ENCODE measurements at regions not wholly inside any gene's neighbourhood (a gene's known extent, or its start where the extent isn't known, plus 50 kb on each side); places are given as distances from the start of the nearest gene placed in this dataset.

DNA sequence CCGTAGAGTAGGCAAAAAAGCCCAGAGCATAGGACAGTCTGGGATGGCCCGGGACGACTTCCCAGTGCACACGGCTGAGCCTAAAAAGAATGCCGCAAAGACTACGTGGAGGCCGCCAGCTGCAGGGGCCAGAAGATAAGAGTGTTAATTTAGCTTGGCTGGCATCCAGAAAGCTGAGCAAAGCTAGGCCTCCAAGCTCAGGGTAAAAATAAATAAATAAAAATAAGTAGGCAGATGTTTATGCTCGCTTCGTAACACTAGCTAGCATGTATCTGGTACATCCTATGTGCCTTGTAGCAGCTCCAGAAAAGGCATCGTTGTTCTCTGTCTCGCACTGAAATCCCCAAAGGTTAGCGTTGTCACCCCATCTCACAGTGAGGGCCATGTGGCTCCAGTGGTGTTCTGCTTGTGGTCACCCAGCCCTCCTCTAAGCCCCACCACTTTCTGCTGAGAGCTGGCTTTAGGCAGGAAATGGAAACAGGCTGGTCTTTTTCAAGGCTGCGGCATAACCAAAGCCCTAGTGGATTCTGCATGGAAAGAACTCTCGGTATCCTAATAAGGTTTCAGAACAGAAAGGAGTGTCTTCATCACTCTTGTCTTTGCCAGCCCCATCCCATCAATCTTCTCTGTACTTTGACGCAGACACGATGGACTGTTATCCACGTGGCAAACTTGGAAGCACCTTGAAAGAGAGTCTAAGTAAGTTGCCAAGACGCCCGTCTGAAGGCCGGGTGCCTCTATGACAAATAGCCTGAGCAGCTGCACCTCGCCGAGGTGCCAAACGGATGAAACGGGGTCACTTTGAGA, 58.1 kb upstream of the MEF2A start:
- Mint-ChIP-seq H3K36me3 (ENCODE audit: low read depth) (no peaks in the 10 kb centered on the region), H3K4me1 (peaks cover 10% of the 10 kb centered on the region), H3K27ac (ENCODE audit: unreplicated experiment) (no peak overlapping the region), H3K27me3 (ENCODE audit: low read depth) (no peaks in the 10 kb centered on the region), H3K9me3 (peaks cover under 1% of the 10 kb centered on the region), H3K4me3 (no peak overlapping the region)
- TF ChIP-seq, protein P1, sequence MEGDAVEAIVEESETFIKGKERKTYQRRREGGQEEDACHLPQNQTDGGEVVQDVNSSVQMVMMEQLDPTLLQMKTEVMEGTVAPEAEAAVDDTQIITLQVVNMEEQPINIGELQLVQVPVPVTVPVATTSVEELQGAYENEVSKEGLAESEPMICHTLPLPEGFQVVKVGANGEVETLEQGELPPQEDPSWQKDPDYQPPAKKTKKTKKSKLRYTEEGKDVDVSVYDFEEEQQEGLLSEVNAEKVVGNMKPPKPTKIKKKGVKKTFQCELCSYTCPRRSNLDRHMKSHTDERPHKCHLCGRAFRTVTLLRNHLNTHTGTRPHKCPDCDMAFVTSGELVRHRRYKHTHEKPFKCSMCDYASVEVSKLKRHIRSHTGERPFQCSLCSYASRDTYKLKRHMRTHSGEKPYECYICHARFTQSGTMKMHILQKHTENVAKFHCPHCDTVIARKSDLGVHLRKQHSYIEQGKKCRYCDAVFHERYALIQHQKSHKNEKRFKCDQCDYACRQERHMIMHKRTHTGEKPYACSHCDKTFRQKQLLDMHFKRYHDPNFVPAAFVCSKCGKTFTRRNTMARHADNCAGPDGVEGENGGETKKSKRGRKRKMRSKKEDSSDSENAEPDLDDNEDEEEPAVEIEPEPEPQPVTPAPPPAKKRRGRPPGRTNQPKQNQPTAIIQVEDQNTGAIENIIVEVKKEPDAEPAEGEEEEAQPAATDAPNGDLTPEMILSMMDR (conservative IDR thresholded peaks at IDR 0.05): no peak
- DNase-seq (ENCODE audit: low read depth, low spot score): no peak

DNA sequence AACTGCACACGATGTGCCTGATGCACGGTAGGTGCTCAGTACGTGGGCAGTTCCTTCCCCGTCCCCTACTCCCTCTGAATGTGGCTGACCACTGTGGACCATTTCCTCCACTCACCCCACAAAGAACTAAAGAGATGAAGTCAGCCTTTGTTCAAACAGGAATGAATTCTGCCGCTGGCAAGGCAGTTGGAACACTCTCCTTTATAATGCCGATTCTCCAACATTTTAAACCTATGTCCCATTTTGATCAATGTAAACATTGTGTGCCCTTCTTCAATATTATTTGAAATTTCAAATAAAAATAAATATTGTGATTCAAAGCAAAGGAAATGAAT, 57.5 kb upstream of the MEF2A start:
- no peaks in the 10 kb centered on the region for H3K27me3 Mint-ChIP-seq (ENCODE audit: low read depth)
- H3K9me3 Mint-ChIP-seq: peaks cover 4% of the 10 kb centered on the region
- TF ChIP-seq, protein P1 (conservative IDR thresholded peaks at IDR 0.05): no peak
- H3K4me1 Mint-ChIP-seq: peaks cover 10% of the 10 kb centered on the region
- H3K4me3 Mint-ChIP-seq: no peak overlapping the region
- DNase-seq (ENCODE audit: low read depth, low spot score): no peak
- no peaks in the 10 kb centered on the region for H3K36me3 Mint-ChIP-seq (ENCODE audit: low read depth)
- no peak overlapping the region for H3K27ac Mint-ChIP-seq (ENCODE audit: unreplicated experiment)

DNA sequence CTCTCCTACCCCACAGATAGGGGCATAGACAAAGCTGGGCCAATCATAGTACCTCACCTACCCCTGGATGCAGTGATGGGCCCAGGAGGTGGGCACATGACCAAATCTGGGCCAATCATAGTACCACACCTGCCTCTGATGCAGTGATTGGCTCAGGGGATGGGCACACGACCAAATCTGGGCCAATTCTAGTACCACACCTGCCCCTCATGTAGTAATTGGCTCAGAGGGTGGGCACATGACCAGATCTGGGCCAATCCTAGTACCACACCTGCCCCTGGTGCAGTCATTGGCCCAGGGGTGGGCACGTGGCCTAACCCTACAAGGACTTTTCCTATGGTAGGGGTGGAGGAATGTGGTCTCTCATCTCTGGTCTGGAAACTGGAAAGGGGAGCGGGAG, 56.9 kb upstream of the MEF2A start:
- H3K4me3 Mint-ChIP-seq: no peak overlapping the region
- no peak overlapping the region for H3K27ac Mint-ChIP-seq (ENCODE audit: unreplicated experiment)
- H3K9me3 Mint-ChIP-seq: peaks cover 5% of the 10 kb centered on the region
- no peaks in the 10 kb centered on the region for H3K36me3 Mint-ChIP-seq (ENCODE audit: low read depth)
- peaks cover 10% of the 10 kb centered on the region for H3K4me1 Mint-ChIP-seq
- TF ChIP-seq, protein P1 (conservative IDR thresholded peaks at IDR 0.05): no peak
- no peak for DNase-seq (ENCODE audit: low read depth, low spot score)
- no peaks in the 10 kb centered on the region for H3K27me3 Mint-ChIP-seq (ENCODE audit: low read depth)

DNA sequence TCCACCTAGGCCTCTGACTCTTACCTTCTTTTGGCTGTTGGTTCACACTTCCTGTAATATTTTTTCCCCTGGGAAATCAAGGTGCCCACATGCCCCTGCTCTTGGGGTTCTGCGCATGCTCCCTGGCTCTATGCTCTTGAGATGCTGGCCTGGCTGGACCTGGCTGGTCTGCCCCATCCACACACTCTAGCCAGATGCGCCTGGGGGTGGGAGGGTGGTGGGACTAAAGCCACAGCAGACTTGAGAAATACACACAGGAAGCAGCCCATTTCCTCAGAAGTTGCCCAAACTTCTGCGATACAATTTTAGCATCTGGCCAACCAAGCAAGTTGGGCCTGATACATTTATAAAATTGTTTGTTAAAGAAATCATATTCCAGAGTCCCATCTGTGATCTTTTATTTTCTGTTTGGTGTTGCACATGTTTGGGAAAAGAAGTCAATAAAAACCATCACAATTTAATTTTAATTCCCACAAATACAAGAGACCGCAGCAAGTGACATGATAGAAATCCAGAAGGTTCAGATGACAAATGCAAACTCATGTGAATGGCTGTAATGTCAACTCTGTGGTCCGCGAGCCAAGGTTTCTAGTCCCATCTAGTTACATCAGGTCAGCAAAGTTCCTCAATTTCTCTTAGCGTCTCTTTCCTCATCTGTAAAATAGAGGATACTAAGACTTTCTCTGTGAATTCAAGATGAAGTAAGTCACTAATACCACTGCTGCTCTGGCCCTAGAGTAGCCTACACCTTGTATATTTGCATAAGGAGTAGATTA, 55.9 kb upstream of the MEF2A start:
- H3K4me1 Mint-ChIP-seq: peaks cover 10% of the 10 kb centered on the region
- H3K27me3 Mint-ChIP-seq (ENCODE audit: low read depth): no peaks in the 10 kb centered on the region
- no peaks in the 10 kb centered on the region for H3K36me3 Mint-ChIP-seq (ENCODE audit: low read depth)
- TF ChIP-seq, protein P1 (conservative IDR thresholded peaks at IDR 0.05): no peak
- DNase-seq (ENCODE audit: low read depth, low spot score): no peak
- H3K9me3 Mint-ChIP-seq: peaks cover 9% of the 10 kb centered on the region
- no peak overlapping the region for H3K4me3 Mint-ChIP-seq
- H3K27ac Mint-ChIP-seq (ENCODE audit: unreplicated experiment): no peak overlapping the region

DNA sequence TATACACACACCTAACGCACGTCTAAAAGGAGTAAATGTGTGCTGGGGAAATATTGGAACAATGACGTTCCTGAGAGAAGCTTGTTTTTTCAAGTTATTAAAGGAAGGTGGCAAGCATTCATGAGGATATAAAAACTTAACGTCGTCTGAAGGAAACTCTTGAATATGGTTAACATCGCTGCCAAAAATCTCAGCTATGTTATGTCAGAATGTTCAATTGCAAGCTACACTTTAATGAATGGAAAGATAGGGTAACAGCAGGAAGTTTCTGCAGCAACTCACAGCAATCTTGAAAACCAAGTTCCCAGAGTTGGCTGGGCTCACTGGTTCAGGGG, 54.3 kb upstream of the MEF2A start:
- TF ChIP-seq, protein P1 (conservative IDR thresholded peaks at IDR 0.05): no peak
- H3K27me3 Mint-ChIP-seq (ENCODE audit: low read depth): no peaks in the 10 kb centered on the region
- no peak overlapping the region for H3K4me3 Mint-ChIP-seq
- no peak overlapping the region for H3K27ac Mint-ChIP-seq (ENCODE audit: unreplicated experiment)
- DNase-seq (ENCODE audit: low read depth, low spot score): no peak
- peaks cover 9% of the 10 kb centered on the region for H3K9me3 Mint-ChIP-seq
- no peaks in the 10 kb centered on the region for H3K36me3 Mint-ChIP-seq (ENCODE audit: low read depth)
- peaks cover 10% of the 10 kb centered on the region for H3K4me1 Mint-ChIP-seq

All from neural crest cell (in vitro differentiated cells).